HG03354 (cell line): ENCODE measurements at regions not wholly inside any gene's neighbourhood (a gene's known extent, or its start where the extent isn't known, plus 50 kb on each side); places are given as distances from the start of the nearest gene placed in this dataset.
"Not testable (repeated sequence)": the region's sequence is repeated elsewhere in the genome, so short reads cannot be mapped to it uniquely, and the experiment has no call there.

Experiments used
- ATAC-seq: cut with Tn5 transposase; IDR thresholded peaks from one replicate; pipeline ENCODE4 v1.9.1; 2021; ENCODE audit warnings: mild to moderate bottlenecking; ENCODE audit not compliant: unreplicated experiment, poor library complexity, severe bottlenecking

DNA sequence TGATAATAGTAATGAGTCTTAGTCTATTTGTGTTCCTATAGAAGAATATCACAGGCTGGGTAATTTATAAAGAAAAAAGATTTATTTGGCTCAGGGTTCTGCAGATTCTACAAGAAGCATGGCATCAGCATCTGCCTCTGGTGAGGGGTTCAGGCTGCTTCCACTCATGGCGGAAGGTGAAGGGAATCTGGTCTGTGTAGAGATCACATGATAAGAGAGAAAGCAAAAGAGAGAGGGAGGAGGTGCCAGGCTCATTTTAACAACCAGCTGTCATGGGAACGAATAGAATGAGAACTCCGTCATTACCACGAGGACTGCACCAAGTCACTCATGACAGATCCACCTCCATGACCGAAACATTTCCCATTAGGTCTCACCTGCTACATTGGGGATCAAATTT, 664.0 kb upstream of the SGO1 start:
- ATAC-seq: no peak

DNA sequence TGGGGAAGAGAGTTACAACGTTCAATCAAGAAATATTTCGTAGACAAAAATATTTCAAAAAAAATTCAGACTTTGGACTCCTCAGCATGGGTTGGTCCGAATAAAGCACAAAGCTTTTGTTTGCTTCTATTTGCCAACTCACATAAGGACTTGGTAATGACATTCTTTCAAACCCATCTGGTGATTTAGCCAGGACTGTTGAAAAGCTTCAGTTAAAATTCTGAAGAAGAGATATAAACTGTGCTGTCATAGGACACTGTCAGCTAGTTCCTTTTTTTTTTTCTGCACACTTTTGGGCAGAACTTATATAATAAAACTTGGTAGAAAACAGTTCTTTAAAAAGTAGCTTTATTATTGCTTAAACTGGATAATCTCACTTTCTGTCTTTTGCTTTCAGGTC, 660.8 kb upstream of the SGO1 start:
- no peak for ATAC-seq

DNA sequence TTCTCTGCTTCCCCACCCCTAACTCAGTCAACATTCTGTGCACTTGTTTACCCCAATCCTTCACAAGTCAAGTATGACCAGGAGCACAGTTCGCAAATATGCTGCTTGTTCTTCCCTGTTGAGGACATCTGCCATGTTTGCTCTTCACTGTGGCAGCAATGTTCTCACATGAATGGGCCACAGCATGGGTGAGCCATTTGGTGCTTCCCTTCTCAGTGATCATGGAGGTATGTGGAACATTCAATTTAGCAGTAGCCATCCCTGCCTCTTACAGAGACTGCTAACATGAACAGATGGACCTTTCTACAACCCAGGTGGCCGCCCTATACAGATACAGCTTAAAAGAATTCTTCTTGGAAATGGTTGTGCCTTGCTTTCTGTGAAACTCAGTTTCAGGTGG, 660.1 kb upstream of the SGO1 start:
- ATAC-seq: no peak

DNA sequence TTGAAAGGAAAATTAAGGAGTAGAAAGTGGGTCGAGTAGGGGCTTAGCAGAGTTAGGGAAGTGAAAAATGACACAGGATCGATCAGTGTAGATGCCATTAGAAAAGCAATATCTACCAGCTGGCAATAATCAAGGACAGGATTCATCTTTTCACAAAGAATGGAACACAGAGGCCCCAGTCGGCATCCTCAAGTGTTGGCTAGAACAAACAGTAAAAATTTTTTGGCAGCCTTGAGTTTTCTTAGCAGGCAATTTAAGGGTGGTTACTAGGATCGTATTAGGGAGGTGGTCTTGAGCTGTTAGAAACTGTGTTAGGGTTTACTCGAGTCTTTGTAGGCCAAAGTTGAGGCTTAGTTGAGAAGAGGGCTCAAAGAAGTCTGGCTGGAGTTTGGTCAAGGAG, 658.8 kb upstream of the SGO1 start:
- ATAC-seq: no peak

DNA sequence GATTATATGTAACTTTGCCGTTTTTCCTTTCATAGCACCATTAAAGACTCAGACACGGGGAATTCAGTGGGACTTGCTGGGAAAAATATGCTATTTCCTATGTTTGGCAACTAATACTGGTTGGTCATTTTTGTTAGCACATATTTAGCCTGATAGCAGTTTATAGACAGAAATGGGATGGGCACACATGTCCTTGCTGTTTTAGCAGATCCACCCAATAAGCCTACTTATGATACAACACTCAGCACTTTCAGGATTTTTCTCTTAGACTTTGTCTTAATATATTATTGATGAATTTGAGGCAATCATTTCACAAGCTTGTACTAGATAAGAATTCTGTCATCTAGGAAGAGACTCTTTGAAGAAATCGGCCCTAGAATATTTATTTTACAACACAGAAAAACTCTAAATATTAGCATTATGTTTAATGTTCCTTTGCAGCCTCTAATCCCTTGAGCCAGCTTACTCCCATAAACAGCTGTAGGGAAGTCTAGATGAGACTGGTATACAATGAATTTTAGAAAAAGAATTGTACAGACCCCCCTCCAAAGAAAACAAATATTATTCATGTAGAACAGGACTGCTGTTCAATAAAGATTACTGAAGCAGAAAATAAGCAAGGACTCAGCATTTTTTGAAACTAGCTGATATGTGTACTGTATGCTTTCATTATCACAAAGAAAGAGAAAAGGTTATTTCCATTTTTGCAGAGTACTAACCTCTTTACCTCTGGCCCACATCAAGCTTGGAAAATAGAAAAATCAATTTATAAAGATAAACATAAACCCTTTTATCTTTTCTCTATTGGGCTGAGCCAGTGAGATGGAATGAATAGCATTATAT, 656.8 kb upstream of the SGO1 start:
- no peak for ATAC-seq

DNA sequence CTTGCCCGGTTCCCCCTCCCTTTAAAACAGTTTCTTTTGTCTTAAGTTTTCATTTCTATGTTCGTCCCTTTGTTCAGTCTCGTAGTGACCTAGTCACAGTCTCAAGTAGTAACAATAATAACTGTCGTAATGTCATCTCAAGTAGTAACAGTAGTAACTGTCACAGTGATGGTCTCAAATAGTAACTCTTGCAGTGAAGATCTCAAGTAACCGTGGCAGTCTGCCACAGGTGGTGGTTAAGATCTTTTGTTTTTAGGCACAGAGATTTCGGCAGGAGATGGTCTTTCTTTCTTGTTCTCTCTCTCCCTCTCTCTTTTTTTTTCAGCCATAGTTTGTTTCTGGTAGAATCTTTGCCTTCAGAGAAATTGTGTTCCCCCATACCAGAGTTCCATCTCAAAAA, 656.0 kb upstream of the SGO1 start:
- no peak for ATAC-seq

DNA sequence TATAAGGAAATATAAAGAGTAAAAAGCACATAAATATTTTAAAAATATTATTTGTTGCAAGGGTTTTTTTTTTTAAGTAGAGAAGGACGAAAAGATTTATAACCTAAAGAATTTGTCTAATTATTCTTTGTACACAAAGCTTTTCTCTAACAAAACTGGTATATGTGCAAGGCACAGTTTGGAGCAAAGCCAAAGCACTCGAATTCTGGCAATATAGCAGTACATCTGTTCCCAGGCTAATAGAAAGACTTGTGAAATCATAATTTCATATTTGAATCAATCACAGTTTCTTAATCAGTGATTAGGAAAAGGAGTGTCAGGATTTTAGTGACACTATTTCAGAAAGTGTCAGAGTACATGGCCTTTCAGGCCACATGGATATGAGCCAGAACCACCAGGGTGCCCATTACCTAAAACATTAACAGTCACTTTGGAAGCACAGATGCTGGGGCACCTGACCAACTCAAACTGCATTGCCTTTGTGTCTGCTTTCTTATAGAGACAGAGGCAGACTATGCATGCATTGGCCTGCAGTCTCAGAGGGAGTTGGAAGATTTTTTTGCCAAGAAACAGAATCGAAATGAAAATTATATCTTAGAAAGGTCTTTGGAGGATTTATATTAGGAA, 651.8 kb upstream of the SGO1 start:
- no peak for ATAC-seq

DNA sequence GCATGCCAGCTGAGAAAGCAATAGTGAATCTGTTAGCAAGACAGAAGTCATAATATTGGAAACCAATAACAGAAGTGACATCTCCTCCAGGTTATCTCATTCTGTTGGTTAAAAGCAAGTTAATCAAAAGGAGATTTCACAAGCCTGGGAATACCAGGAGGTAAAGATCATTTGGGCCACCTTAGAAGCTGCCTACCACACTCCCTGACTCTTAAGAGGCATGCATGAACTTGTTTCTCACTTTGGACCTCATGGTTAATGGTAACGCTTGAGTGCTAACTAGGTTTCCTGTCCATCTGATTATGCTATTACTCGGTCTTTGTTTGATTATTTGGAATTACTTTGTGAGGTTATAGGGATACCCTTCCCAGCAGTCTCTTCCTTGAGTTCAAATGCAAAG, 650.8 kb upstream of the SGO1 start:
- ATAC-seq: no peak

DNA sequence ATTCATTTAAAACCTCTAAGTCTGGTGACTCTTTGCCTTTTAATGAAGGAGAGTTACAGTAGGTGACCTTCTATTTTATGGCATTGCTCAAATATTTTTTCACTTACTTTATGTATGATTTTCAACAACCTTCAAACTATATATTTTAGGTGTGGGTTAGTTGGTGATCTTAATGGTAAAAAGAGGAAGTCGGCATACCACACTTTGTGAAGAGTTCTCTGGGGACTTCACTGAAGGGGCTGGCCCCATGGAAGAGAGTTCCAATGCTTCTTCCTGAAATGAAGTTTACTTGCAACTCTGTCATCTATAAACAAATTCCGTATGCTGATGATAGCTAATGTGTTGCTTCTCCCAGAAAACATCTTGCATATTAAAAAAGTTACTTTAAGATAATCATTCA, 647.0 kb upstream of the SGO1 start:
- ATAC-seq: no peak

DNA sequence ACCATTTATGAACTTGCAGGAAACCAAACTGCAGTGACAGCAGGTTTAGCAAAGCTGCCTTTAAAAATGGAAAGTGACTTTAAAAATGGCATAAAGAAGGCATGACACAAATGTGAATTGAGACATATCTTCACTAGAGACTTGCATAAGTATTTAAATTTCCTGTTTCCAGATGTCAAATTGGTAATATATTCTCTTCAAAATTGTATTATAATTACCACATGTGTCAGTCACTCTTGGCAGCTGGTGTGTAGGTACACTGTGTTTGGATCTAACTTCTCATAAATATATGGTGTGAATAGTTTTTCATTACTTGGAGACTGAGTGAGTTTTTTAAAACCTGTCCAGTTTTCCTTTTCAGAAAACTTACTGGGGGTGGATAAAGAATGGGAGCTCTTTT, 636.2 kb upstream of the SGO1 start:
- ATAC-seq: no peak

DNA sequence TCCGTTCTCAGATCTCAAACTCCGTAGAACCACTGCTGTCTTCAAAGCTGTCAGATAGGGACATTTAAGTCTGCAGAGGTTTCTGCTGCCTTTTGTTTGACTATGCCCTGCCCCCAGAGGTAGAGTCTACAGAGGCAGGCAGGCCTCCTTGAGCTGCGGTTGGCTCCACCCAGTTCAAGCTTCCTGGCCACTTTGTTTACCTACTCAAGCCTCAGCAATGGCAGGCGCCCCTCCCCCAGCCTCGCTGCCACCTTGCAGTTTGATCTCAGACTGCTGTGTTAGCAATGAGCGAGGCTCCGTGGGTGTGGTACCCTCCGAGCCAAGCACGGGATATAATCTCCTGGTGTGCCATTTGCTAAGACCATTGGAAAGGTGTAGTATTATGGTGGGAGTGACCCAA, 634.9 kb upstream of the SGO1 start:
- not testable (repeated sequence) for ATAC-seq

DNA sequence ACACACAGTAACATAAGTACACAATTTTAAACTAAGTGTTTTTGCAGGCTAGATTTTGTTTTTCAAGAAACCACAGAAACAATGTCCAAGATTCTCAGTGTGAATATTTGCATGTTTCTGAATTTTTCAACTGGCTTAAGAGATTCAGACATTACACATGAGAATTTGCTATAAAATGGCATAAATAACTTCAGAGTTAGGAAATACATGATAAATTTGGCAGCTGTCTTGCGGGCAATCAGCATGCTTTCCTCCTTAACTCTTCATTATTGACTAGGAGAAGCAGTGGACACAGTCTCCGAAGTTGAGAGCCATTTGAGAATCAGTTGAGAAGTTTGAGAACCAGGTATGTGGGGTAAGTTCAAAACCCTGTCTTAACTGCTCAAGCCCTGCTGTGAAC, 625.6 kb upstream of the SGO1 start:
- no peak for ATAC-seq

DNA sequence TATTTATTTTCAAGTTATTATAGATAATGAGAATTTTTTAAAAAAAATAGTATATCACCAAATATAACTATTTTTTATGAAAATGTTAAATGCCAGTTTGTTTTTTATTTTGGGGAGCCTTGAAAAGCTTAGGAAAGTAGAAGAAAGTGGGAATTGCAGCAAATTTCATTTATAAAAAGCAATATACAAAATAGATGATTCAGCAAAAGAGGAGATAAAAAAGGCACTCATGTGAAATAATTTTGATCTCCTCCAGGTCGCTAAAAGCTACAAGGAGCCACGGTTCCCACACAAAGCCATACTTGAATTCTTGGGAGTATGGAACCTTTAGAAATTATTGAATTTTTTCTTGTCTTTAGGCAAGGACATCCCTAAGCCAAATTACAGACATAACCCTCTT, 625.0 kb upstream of the SGO1 start:
- ATAC-seq: no peak

DNA sequence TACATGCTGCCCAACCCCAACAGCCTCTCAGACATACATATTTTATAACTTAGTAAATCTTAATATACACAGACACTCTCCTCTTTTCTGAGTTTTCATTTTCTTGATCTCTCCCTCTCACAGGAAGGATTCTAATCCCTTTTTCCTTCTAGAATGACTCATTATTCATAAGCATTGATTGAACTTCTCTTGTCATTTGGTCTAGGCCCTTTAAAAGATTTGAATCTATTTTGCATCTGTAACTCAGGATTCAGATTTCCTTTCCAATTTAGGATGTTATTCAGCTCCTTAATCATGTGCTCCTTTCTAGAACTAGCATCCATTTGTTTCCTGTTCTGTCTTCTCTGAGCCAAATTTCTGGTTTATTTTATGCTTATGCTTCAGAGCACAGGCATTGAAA, 624.5 kb upstream of the SGO1 start:
- ATAC-seq: no peak

DNA sequence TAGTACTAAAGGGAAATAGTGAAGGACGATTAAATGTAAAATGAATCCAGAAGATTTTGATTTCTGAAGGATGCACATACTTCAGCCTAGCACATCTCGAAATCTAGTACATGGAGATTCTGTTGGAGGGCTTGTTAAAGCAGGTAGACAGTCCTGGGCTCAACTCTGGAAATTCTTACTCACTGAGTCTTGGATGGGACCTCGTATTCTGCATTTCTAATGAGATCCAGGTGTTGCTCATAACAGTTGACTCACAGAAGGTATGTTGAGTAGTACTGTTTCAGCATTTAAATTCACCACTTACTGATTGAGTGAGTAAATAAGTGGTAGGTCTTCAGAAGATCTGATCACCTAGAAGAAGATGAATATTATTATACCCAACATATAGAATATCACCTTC, 623.4 kb upstream of the SGO1 start:
- no peak for ATAC-seq

DNA sequence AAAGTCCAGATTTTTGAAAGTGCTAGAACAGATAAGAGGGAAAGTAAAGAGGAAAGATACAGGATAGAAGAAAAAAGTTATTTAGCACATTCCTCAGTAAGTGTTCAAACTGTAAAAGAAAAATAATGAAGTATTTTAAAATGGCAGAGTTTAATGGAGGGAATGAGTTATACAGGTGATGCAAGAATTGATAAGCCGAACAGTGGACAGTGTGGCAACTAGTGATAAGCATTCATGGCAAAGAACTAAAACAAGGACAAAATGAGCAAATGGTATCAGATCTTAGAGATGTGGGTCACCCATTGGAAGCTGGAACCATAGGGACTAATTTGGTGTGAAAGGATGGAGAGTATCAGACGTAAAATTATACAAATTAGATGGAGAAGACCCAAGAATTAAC, 622.9 kb upstream of the SGO1 start:
- ATAC-seq: no peak

DNA sequence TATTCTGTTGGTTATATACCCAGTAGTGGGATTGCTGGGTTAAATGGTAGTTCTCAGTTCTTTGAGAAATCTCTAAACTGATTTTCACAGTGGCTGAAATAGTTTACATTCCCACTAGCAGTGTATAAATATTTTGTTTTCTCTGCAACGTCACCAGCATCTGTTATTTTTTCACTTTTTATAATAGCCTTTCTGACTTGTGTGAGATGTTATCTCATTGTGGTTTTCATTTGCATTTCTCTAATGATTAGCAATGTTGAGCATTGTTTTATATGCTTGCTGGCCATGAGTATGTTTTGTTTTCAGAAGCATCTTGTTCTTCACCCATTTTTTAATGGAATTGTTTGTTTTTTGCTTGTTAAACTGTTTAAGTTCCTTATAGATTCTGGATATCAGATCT, 612.7 kb upstream of the SGO1 start:
- ATAC-seq: no peak

DNA sequence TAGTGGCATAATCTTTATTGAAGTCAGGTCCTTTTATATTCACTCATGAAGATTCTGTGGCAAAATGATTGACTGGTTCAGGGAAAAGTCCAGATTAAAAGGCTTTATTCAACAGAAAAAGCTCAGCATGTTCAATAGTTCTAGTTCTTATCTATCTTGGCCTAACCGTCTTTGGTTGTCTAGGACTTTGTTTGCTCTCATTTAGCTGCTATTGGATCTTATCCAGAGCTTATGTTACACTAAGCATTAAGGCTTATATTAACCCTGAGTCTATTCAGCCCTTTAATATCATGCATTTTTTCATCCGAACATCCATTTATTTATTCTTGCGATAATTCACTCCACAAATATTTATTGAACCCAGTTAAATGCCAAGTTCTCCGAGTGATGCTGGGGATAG, 601.0 kb upstream of the SGO1 start:
- no peak for ATAC-seq

DNA sequence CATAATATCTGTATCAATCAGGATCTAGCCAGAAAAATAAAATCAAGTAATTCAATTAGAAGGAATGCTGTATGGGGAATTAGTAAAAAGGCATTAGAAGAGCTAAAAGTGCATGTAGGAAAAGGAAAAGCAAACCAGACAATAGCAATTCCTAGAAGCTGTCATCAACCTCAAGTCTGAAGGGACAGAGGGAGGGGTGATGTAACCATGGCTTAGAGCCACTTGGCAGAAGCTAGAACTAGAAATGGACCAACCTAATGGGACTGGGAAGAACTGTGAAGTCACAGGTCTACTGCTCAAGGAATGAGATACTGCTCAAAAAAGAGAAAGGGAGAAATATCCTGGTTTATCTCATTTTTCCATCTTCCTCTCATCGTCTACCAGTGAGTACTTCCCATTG, 590.7 kb upstream of the SGO1 start:
- no peak for ATAC-seq

DNA sequence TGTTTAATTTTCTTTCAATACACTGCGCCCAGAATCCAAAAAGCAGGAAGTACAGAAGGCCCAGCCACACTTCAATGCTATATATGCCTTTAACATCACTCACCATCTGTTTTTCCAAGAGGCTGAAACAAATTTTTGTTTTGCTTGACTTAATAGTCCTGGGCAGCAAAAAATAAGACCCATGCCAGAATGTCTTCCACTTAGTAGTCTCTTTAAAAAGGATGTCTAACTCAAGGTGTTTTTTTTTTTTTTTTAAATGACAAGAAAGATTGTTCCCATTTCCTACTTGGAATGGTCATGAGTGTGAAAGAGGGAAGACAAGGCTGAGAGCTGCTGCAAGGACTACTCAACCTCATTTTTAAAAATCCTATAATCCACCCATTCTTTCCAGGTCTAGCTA, 590.3 kb upstream of the SGO1 start:
- no peak for ATAC-seq

DNA sequence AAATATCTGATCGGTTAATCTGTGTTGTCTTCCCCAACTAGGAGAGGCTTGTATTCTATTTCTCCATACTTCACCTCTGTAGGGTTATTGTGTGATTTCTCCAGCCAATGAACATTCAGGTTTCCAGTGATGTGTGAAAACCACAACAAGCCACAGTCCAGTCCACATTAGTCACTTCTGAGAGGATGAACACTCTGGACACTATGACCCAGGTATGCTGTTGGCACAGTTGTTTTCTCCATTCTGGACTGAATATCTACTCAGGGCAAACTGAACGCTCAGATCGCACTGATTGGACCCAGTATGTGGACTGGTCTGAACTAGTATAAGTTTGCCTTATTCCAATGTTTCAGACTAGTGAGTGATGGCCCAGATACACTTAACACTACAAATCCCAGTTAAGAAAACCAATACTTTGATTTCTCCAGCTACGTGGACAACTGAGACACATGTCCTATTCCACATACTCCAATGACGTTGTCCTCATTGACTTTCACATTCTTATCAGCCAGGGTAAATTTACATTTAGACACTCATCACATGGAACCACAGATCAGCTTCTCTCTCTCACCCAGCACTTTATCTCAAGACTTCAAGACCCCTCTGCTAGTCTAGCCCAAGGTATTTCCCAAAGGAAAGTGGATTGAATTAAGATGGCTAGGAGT, 587.4 kb upstream of the SGO1 start:
- ATAC-seq: no peak
